ENCODE measurements at regions not wholly inside any gene's neighbourhood (a gene's known extent, or its start where the extent isn't known, plus 50 kb on each side); places are given as distances from the start of the nearest gene placed in this dataset.

DNA sequence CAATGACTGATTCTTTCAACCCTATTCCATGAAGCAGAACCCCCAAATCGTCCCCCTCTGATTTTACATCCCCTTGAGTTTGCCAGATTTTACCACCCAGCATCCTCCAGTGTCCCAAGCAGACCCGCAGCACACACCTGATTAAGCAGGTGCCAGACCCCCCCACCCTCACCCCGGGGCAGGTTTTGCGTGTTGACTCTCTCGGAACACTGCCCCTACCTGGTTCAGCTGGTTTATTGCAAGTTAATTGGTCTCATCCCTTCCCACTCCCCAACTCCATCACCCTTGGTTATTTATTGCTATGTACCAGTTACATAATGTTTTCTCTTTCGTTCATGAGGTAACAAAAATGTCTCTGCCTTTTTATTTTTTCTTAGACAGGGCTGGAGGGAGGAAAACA, 258.4 kb downstream of the BCOR start:
- TF ChIP-seq, protein P1, sequence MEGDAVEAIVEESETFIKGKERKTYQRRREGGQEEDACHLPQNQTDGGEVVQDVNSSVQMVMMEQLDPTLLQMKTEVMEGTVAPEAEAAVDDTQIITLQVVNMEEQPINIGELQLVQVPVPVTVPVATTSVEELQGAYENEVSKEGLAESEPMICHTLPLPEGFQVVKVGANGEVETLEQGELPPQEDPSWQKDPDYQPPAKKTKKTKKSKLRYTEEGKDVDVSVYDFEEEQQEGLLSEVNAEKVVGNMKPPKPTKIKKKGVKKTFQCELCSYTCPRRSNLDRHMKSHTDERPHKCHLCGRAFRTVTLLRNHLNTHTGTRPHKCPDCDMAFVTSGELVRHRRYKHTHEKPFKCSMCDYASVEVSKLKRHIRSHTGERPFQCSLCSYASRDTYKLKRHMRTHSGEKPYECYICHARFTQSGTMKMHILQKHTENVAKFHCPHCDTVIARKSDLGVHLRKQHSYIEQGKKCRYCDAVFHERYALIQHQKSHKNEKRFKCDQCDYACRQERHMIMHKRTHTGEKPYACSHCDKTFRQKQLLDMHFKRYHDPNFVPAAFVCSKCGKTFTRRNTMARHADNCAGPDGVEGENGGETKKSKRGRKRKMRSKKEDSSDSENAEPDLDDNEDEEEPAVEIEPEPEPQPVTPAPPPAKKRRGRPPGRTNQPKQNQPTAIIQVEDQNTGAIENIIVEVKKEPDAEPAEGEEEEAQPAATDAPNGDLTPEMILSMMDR (conservative IDR thresholded peaks at IDR 0.05; ENCODE audit: low read depth, low read length): peak; percentile 27; the same call in 1 of the 2 replicates
- no peak for TF ChIP-seq EZH2 (IDR thresholded peaks at IDR 0.05; ENCODE audit: low read length, unreplicated experiment)
